Stimulated activated CD4-positive, alpha-beta T cell treated with anti-CD3 and anti-CD28 coated beads, Interleukin-4, amount 100 ng/mL, for 1 hour (primary cell): ENCODE measurements at regions not wholly inside any gene's neighbourhood (a gene's known extent, or its start where the extent isn't known, plus 50 kb on each side); places are given as distances from the start of the nearest gene placed in this dataset.

Experiments used
- DNase-seq: peaks from one replicate; pipeline ENCODE4 v3.0.0-alpha.2; 2020

GRCh38 chr1:38244218-38244845 is 197.7 kb upstream of the POU3F1 start:
- no peak for DNase-seq

GRCh38 chr1:38243106-38243505 is 196.5 kb upstream of the POU3F1 start:
- DNase-seq = no peak

GRCh38 chr1:38242506-38242905 is 195.9 kb upstream of the POU3F1 start:
- no peak for DNase-seq

GRCh38 chr1:38241594-38242334 is 195.2 kb upstream of the POU3F1 start:
- no peak for DNase-seq

GRCh38 chr1:38240618-38241017 is 194.0 kb upstream of the POU3F1 start:
- no peak for DNase-seq

GRCh38 chr1:38239258-38239835 is 192.8 kb upstream of the POU3F1 start:
- DNase-seq = no peak

GRCh38 chr1:38238294-38238693 is 191.7 kb upstream of the POU3F1 start:
- no peak for DNase-seq

- no peak for DNase-seq
These were observed 189.1 kb upstream of the POU3F1 start for GRCh38 chr1:38235705-38236104.

- no peak for DNase-seq
These were observed 185.3 kb upstream of the POU3F1 start for GRCh38 chr1:38231941-38232340.

- DNase-seq = no peak
These were observed 182.1 kb upstream of the POU3F1 start for GRCh38 chr1:38228718-38229117.

- no peak for DNase-seq
These were observed 179.2 kb upstream of the POU3F1 start for GRCh38 chr1:38225745-38226144.

- DNase-seq = no peak
These were observed 176.8 kb upstream of the POU3F1 start for GRCh38 chr1:38223391-38223790.

GRCh38 chr1:38222891-38223290 is 176.3 kb upstream of the POU3F1 start:
- DNase-seq = no peak

- DNase-seq = no peak
These were observed 174.5 kb upstream of the POU3F1 start for GRCh38 chr1:38221006-38221649.

- no peak for DNase-seq
These were observed 170.7 kb upstream of the POU3F1 start for GRCh38 chr1:38217316-38217715.

GRCh38 chr1:38213646-38214434 is 167.2 kb upstream of the POU3F1 start:
- DNase-seq = no peak

GRCh38 chr1:38210895-38211177 is 164.2 kb upstream of the POU3F1 start:
- no peak for DNase-seq

- no peak for DNase-seq
These were observed 163.7 kb upstream of the POU3F1 start for GRCh38 chr1:38210021-38210894.

- DNase-seq = no peak
These were observed 162.4 kb upstream of the POU3F1 start for GRCh38 chr1:38208716-38209632.

- no peak for DNase-seq
These were observed 161.3 kb upstream of the POU3F1 start for GRCh38 chr1:38207906-38208305.

- no peak for DNase-seq
These were observed 160.7 kb upstream of the POU3F1 start for GRCh38 chr1:38207275-38207674.
